DND-41 (cell line): ENCODE measurements at regions not wholly inside any gene's neighbourhood (a gene's known extent, or its start where the extent isn't known, plus 50 kb on each side); places are given as distances from the start of the nearest gene placed in this dataset.

Experiments
- ATAC-seq: fragments of 200-7000 bp; cut with Tn5 transposase; 3 replicates; pipeline ENCODE4 v1.9.1; 2021; ENCODE audit warnings: low read depth; ENCODE audit not compliant: insufficient read depth
- DNase-seq: peaks from one replicate; pipeline ENCODE4 v3.0.0-alpha.2; 2020
- H2AFZ ChIP-seq: 2 replicates; pipeline ENCODE4 v1.6.0; 2012; ENCODE audit warnings: low read depth, low read length
- H3K27ac ChIP-seq: 2 replicates; pipeline ENCODE4 v1.5.1; 2012; ENCODE audit warnings: low read length, inconsistent platforms
- H3K27me3 ChIP-seq: fragments of 200-600 bp; sonication (generic); 2 replicates; pipeline ENCODE4 v1.6.0; 2012; ENCODE audit warnings: low read length, mild to moderate bottlenecking, inconsistent platforms; ENCODE audit not compliant: insufficient read depth, poor library complexity
- H3K36me3 ChIP-seq: 2 replicates; pipeline ENCODE4 v1.5.1; 2012; ENCODE audit warnings: low read length, inconsistent platforms; ENCODE audit not compliant: insufficient read depth
- H3K4me1 ChIP-seq: 2 replicates; pipeline ENCODE4 v1.5.1; 2012; ENCODE audit warnings: mild to moderate bottlenecking, low read length; ENCODE audit not compliant: insufficient read depth
- H3K4me2 ChIP-seq: 2 replicates; pipeline ENCODE4 v1.6.0; 2012; ENCODE audit warnings: mild to moderate bottlenecking, moderate library complexity, low read length, inconsistent platforms; ENCODE audit not compliant: insufficient read depth
- H3K4me3 ChIP-seq, 2 experiments: fragments of 200-600 bp in 1 of 2; shearing (Covaris generic) in 1 of 2; 2 replicates each; pipeline ENCODE4 v1.5.1; 2012 to 2016; ENCODE audit warnings: inconsistent platforms in 2 of 2, low read length in 2 of 2, mild to moderate bottlenecking in 2 of 2, low read depth in 1 of 2, moderate library complexity in 1 of 2
- H3K79me2 ChIP-seq: 2 replicates; pipeline ENCODE4 v1.6.0; 2012; ENCODE audit warnings: low read length, inconsistent platforms; ENCODE audit not compliant: insufficient read depth
- H3K9ac ChIP-seq: 2 replicates; pipeline ENCODE4 v1.6.0; 2012; ENCODE audit warnings: low read depth, mild to moderate bottlenecking, inconsistent platforms, low read length, moderate library complexity
- H3K9me3 ChIP-seq: 2 replicates; pipeline ENCODE4 v1.5.1; 2012; ENCODE audit warnings: low read length, moderate library complexity, mild to moderate bottlenecking, inconsistent platforms; ENCODE audit not compliant: insufficient read depth, severe bottlenecking
- H4K20me1 ChIP-seq: 2 replicates; pipeline ENCODE4 v1.6.0; 2012; ENCODE audit warnings: low read length; ENCODE audit not compliant: insufficient read depth
- EZH2 ChIP-seq: IDR thresholded peaks from 3 replicates; pipeline ENCODE4 v1.6.1; 2012; ENCODE audit warnings: borderline replicate concordance, low read depth, mild to moderate bottlenecking, moderate library complexity, low read length, inconsistent platforms; ENCODE audit not compliant: severe bottlenecking
- TF ChIP-seq, protein P1 (sequence below): IDR thresholded peaks from 2 replicates; pipeline ENCODE4 v1.5.1; 2012; ENCODE audit warnings: borderline replicate concordance, low read length, moderate library complexity, mild to moderate bottlenecking; ENCODE audit not compliant: poor library complexity, severe bottlenecking; ENCODE audit errors: extremely low read depth

DNA sequence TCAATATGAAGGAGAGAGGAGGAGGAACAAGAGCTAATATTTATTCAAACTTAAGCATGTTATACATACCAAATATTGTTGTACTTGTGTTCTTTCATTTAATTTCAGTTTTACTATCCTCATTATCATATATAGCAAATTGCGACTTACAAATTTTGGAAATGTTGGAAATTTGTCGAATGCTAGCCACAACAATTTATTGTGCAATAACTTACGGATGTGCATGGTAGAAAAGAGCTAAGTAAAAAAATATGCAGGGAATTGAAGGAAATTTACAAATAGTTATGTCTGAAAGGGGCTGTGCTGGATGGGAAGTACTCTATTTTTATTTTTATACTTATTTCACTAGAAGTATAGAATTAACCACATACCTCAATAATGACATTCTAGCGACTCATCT, 376.3 kb downstream of the PCDH20 start:
- Histone ChIP-seq H3K9me3 (no peaks in the 10 kb centered on the region), H3K4me2 (no peak overlapping the region), H3K27me3 (no peaks in the 10 kb centered on the region), H2AFZ (no peak overlapping the region), H3K27ac (no peak overlapping the region), H3K9ac (no peak overlapping the region), H3K4me1 (no peaks in the 10 kb centered on the region), H3K79me2 (no peaks in the 10 kb centered on the region), H4K20me1 (no peaks in the 10 kb centered on the region), H3K36me3 (no peaks in the 10 kb centered on the region), H3K4me3 (no peak overlapping the region)
- no peak for DNase-seq
- ATAC-seq: no peak
- no peak for TF ChIP-seq EZH2
- TF ChIP-seq, protein P1, sequence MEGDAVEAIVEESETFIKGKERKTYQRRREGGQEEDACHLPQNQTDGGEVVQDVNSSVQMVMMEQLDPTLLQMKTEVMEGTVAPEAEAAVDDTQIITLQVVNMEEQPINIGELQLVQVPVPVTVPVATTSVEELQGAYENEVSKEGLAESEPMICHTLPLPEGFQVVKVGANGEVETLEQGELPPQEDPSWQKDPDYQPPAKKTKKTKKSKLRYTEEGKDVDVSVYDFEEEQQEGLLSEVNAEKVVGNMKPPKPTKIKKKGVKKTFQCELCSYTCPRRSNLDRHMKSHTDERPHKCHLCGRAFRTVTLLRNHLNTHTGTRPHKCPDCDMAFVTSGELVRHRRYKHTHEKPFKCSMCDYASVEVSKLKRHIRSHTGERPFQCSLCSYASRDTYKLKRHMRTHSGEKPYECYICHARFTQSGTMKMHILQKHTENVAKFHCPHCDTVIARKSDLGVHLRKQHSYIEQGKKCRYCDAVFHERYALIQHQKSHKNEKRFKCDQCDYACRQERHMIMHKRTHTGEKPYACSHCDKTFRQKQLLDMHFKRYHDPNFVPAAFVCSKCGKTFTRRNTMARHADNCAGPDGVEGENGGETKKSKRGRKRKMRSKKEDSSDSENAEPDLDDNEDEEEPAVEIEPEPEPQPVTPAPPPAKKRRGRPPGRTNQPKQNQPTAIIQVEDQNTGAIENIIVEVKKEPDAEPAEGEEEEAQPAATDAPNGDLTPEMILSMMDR: no peak

DNA sequence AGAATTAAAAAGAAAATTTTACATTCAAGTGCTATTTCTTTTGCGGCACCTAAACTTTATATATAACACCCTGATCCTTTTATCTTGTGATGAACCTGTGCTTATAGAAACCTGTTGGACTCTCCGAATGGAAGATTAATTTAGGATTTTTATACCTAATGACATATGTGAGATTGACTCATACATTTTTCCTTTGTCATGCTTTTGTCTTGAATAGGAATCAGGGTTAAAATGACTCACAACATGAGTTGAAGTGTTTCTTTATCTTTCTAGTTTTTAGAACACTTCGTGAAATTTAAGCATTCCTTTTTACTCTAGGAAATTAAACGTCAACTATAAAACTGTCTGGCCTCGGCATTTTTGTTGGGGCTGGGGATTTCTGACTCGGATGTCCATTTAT, 378.9 kb downstream of the PCDH20 start:
- H3K9ac ChIP-seq: no peak overlapping the region
- no peak overlapping the region for H3K27ac ChIP-seq
- no peaks in the 10 kb centered on the region for H3K27me3 ChIP-seq
- H4K20me1 ChIP-seq: no peaks in the 10 kb centered on the region
- no peak overlapping the region for H3K4me3 ChIP-seq
- H2AFZ ChIP-seq: no peak overlapping the region
- H3K4me1 ChIP-seq: no peaks in the 10 kb centered on the region
- no peaks in the 10 kb centered on the region for H3K36me3 ChIP-seq
- H3K79me2 ChIP-seq: no peaks in the 10 kb centered on the region
- H3K4me2 ChIP-seq: no peak overlapping the region
- no peaks in the 10 kb centered on the region for H3K9me3 ChIP-seq
- DNase-seq (no peak), ATAC-seq (no peak)
- TF ChIP-seq, protein P1: no peak
- TF ChIP-seq EZH2: no peak

DNA sequence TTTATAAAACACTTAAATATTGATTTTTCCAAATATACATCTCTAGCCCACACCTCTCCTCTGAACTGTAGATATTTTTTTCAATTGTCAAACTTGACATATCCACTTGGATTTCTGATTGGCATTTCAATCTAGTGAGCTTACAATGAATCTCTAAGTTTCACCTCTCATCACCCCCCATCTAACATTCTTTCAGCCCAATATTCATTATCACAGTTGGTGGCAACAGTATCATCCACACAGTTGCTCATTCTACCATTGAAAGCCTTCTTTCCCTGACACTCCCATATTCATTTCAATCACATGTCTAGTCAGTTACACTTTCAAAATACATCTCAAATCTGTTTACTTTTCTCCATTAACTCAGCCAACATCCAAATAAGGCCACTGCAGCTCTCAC, 385.2 kb downstream of the PCDH20 start:
- TF ChIP-seq, protein P1: no peak
- no peak for TF ChIP-seq EZH2
- Histone ChIP-seq H3K79me2 (no peaks in the 10 kb centered on the region), H3K4me2 (no peak overlapping the region), H4K20me1 (no peaks in the 10 kb centered on the region), H3K36me3 (no peaks in the 10 kb centered on the region), H3K4me3 (no peak overlapping the region), H3K9ac (no peak overlapping the region), H3K27ac (no peak overlapping the region), H3K9me3 (no peaks in the 10 kb centered on the region), H2AFZ (no peak overlapping the region), H3K27me3 (no peaks in the 10 kb centered on the region), H3K4me1 (peaks cover 7% of the 10 kb centered on the region)
- DNase-seq (no peak), ATAC-seq (no peak)

DNA sequence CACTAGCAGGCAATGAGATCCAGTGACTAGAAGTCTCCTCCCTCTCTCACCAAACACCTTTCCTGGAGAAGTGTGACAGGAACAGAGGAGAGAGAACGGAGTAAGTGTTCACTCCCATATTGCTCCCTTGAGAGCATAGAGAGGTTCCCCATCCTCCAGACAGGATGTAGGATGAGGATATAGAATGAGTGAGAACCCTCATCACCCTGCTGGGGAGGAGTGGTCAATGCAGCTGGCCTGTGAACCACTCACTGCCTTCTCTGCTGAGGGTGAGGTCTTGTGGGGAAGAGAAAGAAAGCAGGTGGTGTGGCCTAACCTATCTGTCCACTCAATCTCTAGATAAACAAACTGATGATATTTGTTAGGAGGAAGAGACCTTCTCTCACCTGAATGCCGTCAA, 386.6 kb downstream of the PCDH20 start:
- no peak for TF ChIP-seq EZH2
- TF ChIP-seq, protein P1: peak; percentile 22
- no peaks in the 10 kb centered on the region for H3K27me3 ChIP-seq
- peak; percentile 68 for ATAC-seq

More for the DNA sequence above, 386.6 kb downstream of the PCDH20 start:
- Histone ChIP-seq H4K20me1 (no peaks in the 10 kb centered on the region), H3K4me2 (no peak overlapping the region), H3K9ac (no peak overlapping the region), H3K4me1 (peaks cover 7% of the 10 kb centered on the region), H3K9me3 (no peaks in the 10 kb centered on the region), H3K79me2 (no peaks in the 10 kb centered on the region), H3K27ac (no peak overlapping the region), H3K36me3 (no peaks in the 10 kb centered on the region), H2AFZ (peak overlapping the region; percentile 6), H3K4me3 (no peak overlapping the region)
- peak; percentile 16 for DNase-seq
